ENCODE measurements at regions not wholly inside any gene's neighbourhood (a gene's known extent, or its start where the extent isn't known, plus 50 kb on each side); places are given as distances from the start of the nearest gene placed in this dataset.
"Not testable (repeated sequence)": the region's sequence is repeated elsewhere in the genome, so short reads cannot be mapped to it uniquely, and the experiment has no call there.

DNA sequence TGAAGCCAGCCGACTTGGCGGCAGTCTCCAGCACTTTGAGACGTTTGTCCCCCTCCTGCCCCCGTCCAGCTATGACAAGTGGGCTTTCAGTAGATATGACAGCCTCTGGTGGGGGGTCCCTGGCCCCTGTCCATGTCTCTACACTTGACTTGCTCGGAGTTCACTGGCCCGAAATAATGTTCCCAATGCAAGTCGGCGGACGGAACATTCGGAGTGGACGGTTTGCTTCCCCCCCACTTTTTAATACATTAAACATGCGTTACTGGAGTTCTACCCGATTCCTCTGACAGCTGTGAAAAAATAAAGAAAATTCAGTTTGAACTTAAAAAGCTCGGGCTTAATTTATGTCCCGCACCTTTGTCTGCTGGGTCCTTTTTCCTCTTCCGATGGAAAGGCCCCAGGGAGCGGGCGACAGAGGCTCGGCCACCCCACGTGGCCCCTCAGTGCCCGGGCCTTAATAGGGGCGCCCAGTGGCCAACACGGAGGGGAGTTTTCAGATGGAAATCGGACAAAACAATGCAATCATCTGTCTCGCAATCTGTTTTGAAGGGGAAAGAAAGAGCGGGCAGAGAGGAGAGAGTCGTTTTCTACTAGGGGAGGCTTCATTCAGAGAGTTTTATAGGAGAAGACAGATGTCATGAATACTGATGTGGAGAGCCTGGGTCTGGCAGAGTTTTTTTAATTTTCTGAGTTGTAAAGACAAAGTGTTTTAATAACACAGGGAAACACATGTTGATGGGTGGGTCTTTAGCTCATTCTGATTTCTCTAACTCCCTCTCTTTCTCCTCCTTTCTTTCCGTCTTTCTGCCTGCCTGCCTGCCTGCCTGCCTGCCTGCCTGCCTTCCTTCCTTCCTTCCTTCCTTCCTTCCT, 50.2 kb downstream of the SMIM38 start:
- no peak for DNase-seq (ENCODE audit: extremely low read depth in 1 of 2, low read depth in 1 of 2)

DNA sequence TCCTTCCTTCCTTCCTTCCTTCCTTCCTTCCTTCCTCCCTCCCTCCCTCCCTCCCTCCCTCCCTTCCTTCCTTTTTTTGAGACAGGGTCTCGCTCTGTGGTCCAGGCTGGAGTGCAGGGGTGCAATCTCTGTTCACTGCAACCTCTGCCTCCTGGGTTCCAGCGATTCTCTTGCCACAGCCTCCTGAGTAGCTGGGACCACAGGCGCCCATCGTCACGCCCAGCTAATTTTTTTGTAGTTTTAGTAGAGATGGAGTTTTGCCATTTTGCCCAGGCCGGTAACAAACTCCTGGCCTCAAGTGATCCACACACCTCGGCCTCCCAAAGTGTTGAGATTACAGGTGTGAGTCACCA, 50.9 kb downstream of the SMIM38 start:
- DNase-seq (ENCODE audit: extremely low read depth in 1 of 2, low read depth in 1 of 2): not testable (repeated sequence)

- no peak for DNase-seq (ENCODE audit: extremely low read depth in 1 of 2, low read depth in 1 of 2)
These were observed 51.6 kb downstream of the SMIM38 start for GRCh38 chr11:69207165-69207889.

- no peak for DNase-seq (ENCODE audit: extremely low read depth in 1 of 2, low read depth in 1 of 2)
These were observed 52.7 kb downstream of the SMIM38 start for GRCh38 chr11:69208190-69209037.

DNA sequence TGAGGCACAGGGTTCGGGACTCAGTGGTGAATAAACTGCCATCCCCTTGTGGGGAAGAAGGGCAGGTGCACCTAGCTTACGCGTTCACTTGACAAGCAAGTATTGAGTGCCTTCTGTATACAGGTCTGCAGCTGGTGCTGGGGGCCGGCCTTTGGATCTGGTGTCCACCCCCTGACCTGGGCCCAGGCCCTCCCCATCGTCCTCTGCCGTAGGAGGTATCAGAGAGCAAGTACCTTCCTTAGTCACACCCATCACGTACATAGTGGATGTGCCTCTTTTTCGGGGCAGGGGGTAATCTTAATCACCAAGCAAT, 53.3 kb downstream of the SMIM38 start:
- DNase-seq (ENCODE audit: extremely low read depth in 1 of 2, low read depth in 1 of 2): no peak

DNA sequence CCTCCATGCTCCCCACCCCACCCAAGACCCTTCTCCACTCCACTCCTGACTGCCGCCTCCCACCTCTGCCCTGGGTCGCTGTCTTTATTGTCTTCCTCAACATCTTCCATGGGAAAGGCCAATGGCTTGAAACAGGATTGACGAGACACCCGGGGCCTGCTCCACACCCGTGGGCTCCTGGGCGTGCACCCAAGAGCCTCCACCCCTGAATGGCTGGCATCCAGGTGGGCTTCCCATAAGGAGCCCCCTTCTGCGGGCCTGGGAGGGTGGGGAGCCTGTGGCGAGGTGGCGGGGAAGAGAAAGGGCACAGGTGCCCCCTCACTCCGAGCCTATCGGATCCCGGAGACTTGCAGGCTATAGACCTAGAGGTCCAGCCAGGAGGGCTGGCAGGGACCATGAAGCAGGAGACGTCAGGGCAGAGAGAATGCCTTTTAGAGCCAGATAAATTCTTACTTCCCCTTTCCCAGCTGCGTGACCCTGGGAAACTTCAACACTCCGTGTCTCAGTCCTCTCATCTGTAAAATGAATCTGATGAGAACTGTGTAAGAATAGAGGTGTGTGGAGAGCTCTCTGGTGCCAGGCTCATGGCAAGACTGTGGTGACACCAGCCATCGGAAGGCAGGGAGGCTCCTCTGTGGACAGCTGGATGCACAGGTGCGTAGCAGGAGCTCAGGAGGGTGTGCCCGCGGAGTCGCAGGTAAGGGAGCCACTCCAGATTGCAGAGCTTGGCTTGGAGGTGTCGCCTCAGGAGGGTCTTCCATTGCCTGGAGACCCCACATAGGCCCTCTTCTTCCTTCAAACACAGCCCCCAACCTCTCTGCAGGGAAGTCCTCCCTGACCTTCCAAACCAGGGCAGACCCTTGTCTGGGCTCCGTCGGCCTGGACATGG, 53.9 kb downstream of the SMIM38 start:
- no peak for DNase-seq (ENCODE audit: extremely low read depth in 1 of 2, low read depth in 1 of 2)

DNA sequence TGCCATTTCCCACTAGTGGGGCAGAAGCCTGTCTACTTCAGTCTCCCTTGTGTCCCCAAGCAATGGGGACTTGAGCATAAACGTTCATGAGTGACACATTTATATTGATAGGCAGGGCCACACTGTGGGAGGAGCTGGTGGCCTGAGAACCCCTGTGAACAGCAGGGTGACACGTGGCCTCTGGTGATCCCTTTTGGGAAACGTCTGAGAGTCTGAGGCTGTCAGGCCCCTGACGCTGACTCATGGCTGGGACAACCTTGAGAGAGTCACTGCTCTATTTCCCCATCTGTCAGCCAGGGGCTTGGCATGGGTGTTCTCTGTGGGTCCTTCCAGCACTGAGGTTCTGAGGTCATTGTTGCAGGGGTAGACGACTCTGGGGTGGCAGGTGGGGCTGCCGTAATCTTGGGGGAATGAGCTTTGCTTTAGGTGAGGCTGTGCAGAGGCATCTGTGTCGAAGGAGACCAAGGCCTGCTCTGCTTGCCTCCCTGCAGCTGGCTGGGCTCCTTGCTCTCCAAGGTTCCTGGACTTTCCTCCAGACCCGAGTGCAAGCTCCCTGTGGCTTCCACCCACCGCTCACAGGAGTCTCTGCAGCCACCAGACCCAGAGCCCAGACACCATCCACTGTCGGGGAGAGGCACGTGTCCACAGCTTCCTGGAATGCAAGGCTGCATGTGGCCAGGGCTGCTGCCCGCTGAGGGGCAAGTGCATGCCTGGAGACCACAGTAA, 54.7 kb downstream of the SMIM38 start:
- peak in 1 of 2 donors; percentile 29 for DNase-seq (ENCODE audit: extremely low read depth in 1 of 2, low read depth in 1 of 2)

DNA sequence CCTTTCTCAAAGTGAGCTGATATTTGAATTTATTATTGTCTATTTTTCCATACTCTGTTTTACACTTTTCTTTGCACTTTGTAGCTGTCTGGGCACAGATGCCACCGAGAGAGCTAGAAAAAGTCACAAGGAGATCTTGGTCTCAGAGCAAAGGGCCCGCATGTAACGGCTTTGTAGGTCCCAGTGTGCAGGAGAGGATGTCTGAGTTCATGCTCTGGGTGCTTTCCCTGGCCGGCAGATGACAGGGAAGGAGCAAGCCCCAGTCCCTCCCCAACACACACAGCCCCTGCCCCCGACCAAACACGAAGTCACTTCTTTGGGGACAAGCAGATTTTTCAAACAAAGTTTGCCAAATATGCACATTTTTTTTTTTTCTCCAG, 55.8 kb downstream of the SMIM38 start:
- no peak for DNase-seq (ENCODE audit: extremely low read depth in 1 of 2, low read depth in 1 of 2)

DNA sequence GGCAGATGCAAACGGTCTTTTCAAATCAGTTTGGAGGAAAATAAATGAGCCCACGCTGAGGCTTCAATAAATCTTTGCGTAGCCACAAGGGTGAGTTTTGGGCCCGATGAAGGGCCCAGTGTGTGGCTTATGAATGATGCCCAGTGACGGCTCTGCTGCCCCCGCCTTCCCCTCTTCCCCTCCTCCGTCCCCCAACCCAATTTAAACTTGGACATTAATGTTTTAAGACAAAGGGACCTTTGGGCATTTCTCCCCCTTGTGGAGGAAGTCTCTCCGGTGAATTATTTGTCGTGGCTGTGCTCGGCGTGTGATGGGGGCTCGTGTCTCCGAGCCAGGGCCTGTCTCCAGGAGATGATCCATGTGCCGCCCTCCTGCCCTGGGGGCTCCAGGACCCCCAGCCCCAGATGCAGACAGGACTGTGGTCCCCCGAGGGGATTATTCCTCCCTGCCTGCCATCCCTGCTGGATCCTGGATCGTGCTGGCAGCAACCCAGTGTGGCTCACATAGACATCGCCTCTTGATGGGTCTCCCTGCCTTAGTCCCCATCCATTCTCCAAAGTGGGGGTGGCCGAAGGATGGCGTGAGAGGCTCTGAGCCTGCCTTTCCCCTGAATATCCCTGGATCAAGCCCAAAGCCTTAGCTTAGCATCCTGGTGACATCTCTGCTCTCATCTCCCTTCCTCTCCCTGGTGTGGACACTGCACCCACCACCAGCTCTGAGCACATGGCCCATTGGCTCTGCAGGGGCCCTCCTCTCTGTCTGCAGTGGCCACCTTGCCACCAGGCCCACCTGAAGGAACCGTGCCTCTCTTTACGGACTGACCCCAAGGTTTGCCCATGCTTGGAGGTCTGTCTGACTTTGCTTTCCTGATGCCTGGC, 56.4 kb downstream of the SMIM38 start:
- no peak for DNase-seq (ENCODE audit: extremely low read depth in 1 of 2, low read depth in 1 of 2)

DNA sequence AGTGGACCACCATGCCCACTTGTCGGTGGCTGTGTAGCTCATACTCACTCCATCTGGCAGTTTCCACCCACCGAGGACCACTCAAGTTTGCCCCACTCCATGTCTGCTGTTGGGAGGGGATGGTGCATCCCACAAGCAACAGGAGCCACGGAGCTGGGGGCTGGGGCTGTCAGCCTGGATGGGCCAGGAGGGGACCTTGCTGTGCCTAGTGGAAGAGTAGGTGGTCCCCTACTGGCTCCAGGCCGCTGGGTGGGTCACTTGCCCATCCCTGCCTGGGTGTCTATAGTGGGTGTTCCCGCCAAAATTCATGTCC, 57.0 kb downstream of the SMIM38 start:
- no peak for DNase-seq (ENCODE audit: extremely low read depth in 1 of 2, low read depth in 1 of 2)

GRCh38 chr11:69213316-69213715, 57.6 kb downstream of the SMIM38 start:
- no peak for DNase-seq (ENCODE audit: extremely low read depth in 1 of 2, low read depth in 1 of 2)

DNA sequence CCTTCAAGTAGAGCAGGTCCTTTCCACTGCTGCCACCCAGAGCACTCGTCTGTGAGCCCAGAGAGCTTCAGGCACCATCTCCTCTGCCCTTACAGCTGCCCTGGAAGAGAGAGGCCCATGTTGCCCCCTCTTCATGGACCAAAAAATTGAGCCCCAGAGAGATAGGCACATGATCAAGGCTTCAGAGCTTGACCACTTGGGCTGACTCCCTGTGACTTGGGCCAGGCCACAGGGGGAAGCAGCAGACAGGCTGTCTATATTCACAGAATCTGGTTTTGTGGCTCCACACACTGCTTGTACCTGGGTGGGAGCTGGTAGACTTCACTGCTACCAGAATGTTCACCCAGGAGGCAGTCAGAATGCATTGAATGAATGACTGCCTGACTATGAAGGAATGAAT, 58.2 kb downstream of the SMIM38 start:
- DNase-seq (ENCODE audit: extremely low read depth in 1 of 2, low read depth in 1 of 2): no peak

- no peak for DNase-seq (ENCODE audit: extremely low read depth in 1 of 2, low read depth in 1 of 2)
These were observed 59.5 kb downstream of the SMIM38 start for GRCh38 chr11:69215216-69215615.

DNA sequence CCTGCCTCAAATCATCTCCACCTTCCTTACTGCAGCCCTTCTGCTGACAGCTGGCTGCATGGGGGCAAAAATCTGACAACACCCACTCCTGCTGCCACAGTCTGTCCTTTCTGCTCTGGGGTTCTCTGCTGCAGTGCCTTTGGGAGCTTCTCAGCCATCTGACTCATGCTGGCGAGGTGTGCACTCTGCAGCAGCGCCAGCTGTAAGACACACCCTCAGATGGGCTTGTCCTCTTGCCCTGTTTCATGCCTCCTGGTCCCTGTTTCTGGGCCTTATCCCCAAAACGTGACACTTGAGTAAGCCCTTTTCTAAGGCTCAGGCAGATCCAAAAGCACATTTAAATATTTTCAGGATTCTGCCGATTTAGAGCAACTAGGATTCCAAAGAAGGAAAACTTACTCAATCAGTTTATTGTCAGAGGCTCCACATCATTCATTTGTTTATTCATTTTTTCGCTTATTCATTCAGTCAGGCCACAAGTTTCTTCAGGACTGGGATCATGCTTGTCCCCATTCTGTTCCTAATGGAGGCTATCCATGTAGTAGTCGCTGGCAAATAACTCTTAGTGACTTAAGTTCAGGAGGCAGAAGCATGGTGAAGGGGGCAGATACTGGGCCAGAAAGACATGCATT, 60.2 kb downstream of the SMIM38 start:
- DNase-seq (ENCODE audit: extremely low read depth in 1 of 2, low read depth in 1 of 2): no peak

- DNase-seq (ENCODE audit: extremely low read depth in 1 of 2, low read depth in 1 of 2): no peak
These were observed 60.9 kb downstream of the SMIM38 start for GRCh38 chr11:69216647-69217051.

DNA sequence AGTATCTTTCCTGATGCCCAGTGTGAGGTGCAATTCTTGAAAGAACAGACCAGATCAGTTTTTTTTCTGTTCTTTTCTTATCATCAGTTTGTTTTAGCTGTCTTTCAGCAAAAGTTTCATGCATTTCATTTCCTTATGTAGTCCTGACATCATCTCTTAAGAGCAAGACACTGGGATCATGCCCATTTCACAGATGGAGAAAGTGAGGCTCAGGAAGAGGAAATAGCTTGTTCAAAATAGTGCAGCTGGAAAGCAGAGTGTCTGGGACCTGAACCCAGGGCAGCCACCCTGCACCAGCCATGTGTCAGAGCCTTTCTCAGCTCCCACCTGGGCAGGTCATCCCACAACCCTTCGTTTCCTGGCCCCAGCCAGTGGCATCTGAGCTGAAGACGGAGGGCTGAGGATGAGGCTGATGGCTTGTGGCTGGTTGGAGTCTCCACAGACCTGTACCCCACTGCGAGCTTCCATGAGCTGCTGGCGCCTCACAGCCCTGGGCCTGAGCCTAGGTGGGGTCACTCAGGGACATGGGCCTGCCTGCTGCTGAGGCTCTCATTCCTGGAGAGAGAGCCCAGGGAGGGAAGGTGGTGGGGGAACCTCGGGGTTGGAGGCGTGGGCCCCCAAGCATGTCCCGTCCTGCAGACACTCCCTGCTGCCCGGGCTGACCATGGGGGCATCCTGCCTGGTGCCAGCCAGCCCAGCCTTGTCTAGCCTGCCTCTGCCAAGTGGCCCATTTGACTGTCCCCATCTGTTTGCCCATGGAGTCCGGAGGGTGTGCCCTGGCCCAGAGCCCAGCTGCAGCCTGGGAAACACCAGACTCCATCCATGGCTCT, 61.8 kb downstream of the SMIM38 start:
- DNase-seq (ENCODE audit: extremely low read depth in 1 of 2, low read depth in 1 of 2): no peak

DNA sequence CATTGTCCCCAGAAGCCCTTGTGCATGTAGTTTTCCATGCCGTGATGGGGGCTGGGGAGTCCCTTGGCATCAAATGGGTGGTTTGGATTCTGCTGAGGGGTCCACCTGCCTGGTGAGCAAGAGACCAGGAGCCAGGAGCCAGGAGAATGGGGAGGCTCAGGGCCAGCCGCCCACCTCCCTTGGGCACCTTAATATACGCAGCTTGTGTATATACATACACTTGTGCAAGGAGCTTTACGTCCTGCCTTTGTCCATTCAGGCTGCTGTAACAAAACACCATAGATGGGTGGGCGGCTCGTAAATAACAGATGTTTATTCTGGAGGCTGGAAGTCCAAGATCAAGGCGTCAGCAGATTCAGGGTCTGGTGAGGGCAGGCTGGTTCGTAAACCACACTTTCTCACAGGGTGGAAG, 62.5 kb downstream of the SMIM38 start:
- DNase-seq (ENCODE audit: extremely low read depth in 1 of 2, low read depth in 1 of 2): no peak
